Fibroblast of lung (primary cell): ENCODE measurements at regions not wholly inside any gene's neighbourhood (a gene's known extent, or its start where the extent isn't known, plus 50 kb on each side); places are given as distances from the start of the nearest gene placed in this dataset.
"Not testable (repeated sequence)": the region's sequence is repeated elsewhere in the genome, so short reads cannot be mapped to it uniquely, and the experiment has no call there.

Experiments used
- EZH2 ChIP-seq: IDR thresholded peaks from 2 replicates; pipeline ENCODE4 v1.5.1; 2012; ENCODE audit warnings: low read length, control low read depth, mild to moderate bottlenecking; ENCODE audit errors: missing control alignments
- TF ChIP-seq, protein P1 (sequence below), 2 donors: IDR thresholded peaks in 1 of 2; conservative IDR thresholded peaks in 1 of 2; 1 replicate in 1 of 2; 2 replicates in 1 of 2; pipeline ENCODE4 v1.5.1; 2011 to 2012; ENCODE audit warnings: low read length in 2 of 2, control low read depth in 1 of 2, inconsistent platforms in 1 of 2, low read depth in 1 of 2, mild to moderate bottlenecking in 1 of 2

DNA sequence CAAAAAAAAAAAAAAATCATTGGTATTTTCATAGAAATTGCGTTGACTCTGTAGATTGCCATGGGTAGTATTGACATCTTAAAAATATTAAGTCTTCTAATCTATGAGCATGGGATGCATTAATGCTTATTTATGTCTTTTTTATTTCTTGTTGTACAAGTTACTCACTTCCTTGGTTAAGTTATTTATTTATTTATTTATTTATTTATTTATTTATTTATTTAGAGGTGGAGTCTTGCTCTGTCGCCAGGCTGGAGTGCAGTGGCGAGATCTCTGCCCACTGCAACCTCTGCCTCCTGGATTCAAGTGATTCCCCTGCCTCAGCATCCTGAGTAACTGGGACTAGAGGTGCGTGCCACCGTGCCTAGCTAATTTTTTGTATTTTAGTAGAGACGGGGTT lies 656.0 kb downstream of the TENT5A start:
- TF ChIP-seq, protein P1, sequence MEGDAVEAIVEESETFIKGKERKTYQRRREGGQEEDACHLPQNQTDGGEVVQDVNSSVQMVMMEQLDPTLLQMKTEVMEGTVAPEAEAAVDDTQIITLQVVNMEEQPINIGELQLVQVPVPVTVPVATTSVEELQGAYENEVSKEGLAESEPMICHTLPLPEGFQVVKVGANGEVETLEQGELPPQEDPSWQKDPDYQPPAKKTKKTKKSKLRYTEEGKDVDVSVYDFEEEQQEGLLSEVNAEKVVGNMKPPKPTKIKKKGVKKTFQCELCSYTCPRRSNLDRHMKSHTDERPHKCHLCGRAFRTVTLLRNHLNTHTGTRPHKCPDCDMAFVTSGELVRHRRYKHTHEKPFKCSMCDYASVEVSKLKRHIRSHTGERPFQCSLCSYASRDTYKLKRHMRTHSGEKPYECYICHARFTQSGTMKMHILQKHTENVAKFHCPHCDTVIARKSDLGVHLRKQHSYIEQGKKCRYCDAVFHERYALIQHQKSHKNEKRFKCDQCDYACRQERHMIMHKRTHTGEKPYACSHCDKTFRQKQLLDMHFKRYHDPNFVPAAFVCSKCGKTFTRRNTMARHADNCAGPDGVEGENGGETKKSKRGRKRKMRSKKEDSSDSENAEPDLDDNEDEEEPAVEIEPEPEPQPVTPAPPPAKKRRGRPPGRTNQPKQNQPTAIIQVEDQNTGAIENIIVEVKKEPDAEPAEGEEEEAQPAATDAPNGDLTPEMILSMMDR (conservative IDR thresholded peaks at IDR 0.05 in 1 of 2, IDR thresholded peaks at IDR 0.05 in 1 of 2; ENCODE audit: low read depth in 1 of 2, low read length in 2 of 2), result not testable (repeated sequence)
- not testable (repeated sequence) for TF ChIP-seq EZH2
